ENCODE measurements at regions not wholly inside any gene's neighbourhood (a gene's known extent, or its start where the extent isn't known, plus 50 kb on each side); places are given as distances from the start of the nearest gene placed in this dataset.

DNA sequence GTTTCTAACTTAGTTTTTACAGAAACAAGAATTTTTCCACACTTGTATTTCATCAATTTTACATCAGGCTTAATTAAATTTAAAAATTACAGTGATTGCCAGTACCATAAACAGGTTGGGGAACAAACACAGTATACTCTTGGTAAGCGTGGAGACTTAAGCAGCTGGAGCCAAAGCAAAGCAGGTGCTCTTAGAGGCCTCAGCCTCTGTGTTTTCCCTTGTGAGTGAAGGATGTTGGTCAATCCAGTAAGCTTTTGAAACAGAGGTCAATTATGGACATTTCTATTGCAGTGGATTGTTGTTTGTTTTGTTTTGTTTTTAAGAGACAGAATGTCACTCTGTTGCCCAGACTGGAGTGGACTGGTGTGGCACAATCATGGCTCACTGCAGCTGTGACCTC lies 100.6 kb upstream of the CELF2 start:
- Mint-ChIP-seq H3K4me1 (ENCODE audit: low read depth, unreplicated experiment) (no peaks in the 10 kb centered on the region), H3K4me3 (ENCODE audit: unreplicated experiment) (no peak overlapping the region), H3K36me3 (ENCODE audit: low read depth, unreplicated experiment) (no peaks in the 10 kb centered on the region), H3K27me3 (ENCODE audit: low read depth, unreplicated experiment) (no peaks in the 10 kb centered on the region), H3K9me3 (ENCODE audit: unreplicated experiment) (no peaks in the 10 kb centered on the region), H3K27ac (ENCODE audit: unreplicated experiment) (no peak overlapping the region)
- H3K27ac ChIP-seq (ENCODE audit: low read depth, low read length) = no peak overlapping the region
- no peaks in the 10 kb centered on the region for H3K79me2 ChIP-seq (ENCODE audit: insufficient read depth, low read length)
- no peak overlapping the region for H2AFZ ChIP-seq (ENCODE audit: low read depth, low read length)
- no peak for DNase-seq (ENCODE audit: low read depth)
- peaks cover under 1% of the 10 kb centered on the region for H3K4me1 ChIP-seq (ENCODE audit: insufficient read depth, low read length)
- no peak for TF ChIP-seq EZH2 (IDR thresholded peaks at IDR 0.05; ENCODE audit: insufficient read depth, low read length)
- TF ChIP-seq, protein P1, sequence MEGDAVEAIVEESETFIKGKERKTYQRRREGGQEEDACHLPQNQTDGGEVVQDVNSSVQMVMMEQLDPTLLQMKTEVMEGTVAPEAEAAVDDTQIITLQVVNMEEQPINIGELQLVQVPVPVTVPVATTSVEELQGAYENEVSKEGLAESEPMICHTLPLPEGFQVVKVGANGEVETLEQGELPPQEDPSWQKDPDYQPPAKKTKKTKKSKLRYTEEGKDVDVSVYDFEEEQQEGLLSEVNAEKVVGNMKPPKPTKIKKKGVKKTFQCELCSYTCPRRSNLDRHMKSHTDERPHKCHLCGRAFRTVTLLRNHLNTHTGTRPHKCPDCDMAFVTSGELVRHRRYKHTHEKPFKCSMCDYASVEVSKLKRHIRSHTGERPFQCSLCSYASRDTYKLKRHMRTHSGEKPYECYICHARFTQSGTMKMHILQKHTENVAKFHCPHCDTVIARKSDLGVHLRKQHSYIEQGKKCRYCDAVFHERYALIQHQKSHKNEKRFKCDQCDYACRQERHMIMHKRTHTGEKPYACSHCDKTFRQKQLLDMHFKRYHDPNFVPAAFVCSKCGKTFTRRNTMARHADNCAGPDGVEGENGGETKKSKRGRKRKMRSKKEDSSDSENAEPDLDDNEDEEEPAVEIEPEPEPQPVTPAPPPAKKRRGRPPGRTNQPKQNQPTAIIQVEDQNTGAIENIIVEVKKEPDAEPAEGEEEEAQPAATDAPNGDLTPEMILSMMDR (IDR thresholded peaks at IDR 0.05; ENCODE audit: insufficient read depth, low read depth, low read length) = no peak
- H3K27me3 ChIP-seq (ENCODE audit: insufficient read depth, low read length) = no peaks in the 10 kb centered on the region
- no peak overlapping the region for H3K4me3 ChIP-seq (ENCODE audit: insufficient read depth, low read depth, low read length)
- H3K9ac ChIP-seq (ENCODE audit: low read length) = no peak overlapping the region
- FAIRE-seq = no peak
- no peaks in the 10 kb centered on the region for H3K9me3 ChIP-seq (ENCODE audit: insufficient read depth, low read depth, low read length)
- H3K36me3 ChIP-seq (ENCODE audit: insufficient read depth, low read length) = no peaks in the 10 kb centered on the region
- H3K4me2 ChIP-seq (ENCODE audit: low read length) = no peak overlapping the region
- H4K20me1 ChIP-seq (ENCODE audit: insufficient read depth, low read length) = no peaks in the 10 kb centered on the region

DNA sequence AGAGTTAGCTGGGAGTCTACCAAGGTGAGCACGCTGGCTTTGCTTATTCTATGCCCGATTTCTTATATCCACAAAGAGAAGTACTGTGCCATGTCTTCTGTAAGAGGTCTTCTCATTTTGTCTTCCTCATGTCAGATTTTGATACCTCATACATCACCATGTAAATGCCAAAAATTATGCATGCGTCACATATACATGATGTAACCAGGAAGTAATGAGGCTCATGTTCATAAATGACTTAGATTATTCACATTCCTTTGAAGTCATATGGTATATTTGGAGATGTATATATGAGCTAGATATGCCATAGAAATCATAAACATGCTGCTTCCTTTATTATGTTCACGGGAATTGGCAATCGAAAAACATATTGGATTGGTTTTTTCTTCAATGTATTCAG lies 97.7 kb upstream of the CELF2 start:
- H3K36me3 Mint-ChIP-seq (ENCODE audit: low read depth, unreplicated experiment) = no peaks in the 10 kb centered on the region
- Histone ChIP-seq H3K36me3 (ENCODE audit: insufficient read depth, low read length) (no peaks in the 10 kb centered on the region), H3K9ac (ENCODE audit: low read length) (no peak overlapping the region), H4K20me1 (ENCODE audit: insufficient read depth, low read length) (no peaks in the 10 kb centered on the region), H2AFZ (ENCODE audit: low read depth, low read length) (no peak overlapping the region), H3K27ac (ENCODE audit: low read depth, low read length) (no peak overlapping the region), H3K4me3 (ENCODE audit: insufficient read depth, low read depth, low read length) (no peak overlapping the region), H3K4me2 (ENCODE audit: low read length) (no peak overlapping the region), H3K27me3 (ENCODE audit: insufficient read depth, low read length) (no peaks in the 10 kb centered on the region), H3K9me3 (ENCODE audit: insufficient read depth, low read depth, low read length) (no peaks in the 10 kb centered on the region), H3K79me2 (ENCODE audit: insufficient read depth, low read length) (no peaks in the 10 kb centered on the region), H3K4me1 (ENCODE audit: insufficient read depth, low read length) (no peaks in the 10 kb centered on the region)
- H3K4me3 Mint-ChIP-seq (ENCODE audit: unreplicated experiment) = no peak overlapping the region
- no peak for FAIRE-seq
- DNase-seq (ENCODE audit: low read depth) = no peak
- H3K27me3 Mint-ChIP-seq (ENCODE audit: low read depth, unreplicated experiment) = peaks cover 2% of the 10 kb centered on the region
- no peaks in the 10 kb centered on the region for H3K4me1 Mint-ChIP-seq (ENCODE audit: low read depth, unreplicated experiment)
- no peaks in the 10 kb centered on the region for H3K9me3 Mint-ChIP-seq (ENCODE audit: unreplicated experiment)
- no peak for TF ChIP-seq EZH2 (IDR thresholded peaks at IDR 0.05; ENCODE audit: insufficient read depth, low read length)
- TF ChIP-seq, protein P1 (IDR thresholded peaks at IDR 0.05; ENCODE audit: insufficient read depth, low read depth, low read length) = no peak
- H3K27ac Mint-ChIP-seq (ENCODE audit: unreplicated experiment) = no peak overlapping the region

DNA sequence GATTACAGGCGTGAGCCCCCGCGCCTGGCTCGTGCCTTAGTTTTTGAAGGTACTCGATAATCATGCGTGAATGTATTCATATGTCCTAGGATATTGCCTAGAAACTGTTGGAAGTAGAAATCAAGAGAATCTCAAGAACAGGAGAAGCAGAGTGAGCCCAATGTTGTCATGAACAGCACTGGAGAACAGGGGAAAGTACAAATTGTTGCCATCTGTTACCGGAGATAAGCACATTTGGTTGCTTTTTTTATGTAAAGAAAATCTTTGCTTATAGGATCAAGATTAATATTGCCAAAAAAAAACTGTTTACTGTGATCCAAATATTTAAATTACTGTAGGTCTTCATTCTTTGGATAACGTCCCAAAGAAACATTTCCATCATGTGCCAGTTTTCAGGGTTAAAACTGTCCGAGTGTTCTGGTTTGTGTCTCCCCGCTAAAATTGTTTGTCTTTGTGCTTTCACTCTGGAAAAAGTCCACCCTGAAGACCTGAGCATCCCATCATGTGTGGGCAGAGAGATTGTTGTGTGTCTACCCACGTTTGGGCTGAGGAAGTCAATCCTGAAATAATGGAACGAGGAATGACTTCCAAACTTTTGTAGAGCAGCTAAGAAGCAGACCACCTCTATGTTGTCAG lies 95.7 kb upstream of the CELF2 start:
- FAIRE-seq (no peak), DNase-seq (ENCODE audit: low read depth) (no peak)
- Histone ChIP-seq H3K79me2 (ENCODE audit: insufficient read depth, low read length) (no peaks in the 10 kb centered on the region), H3K9ac (ENCODE audit: low read length) (no peak overlapping the region), H2AFZ (ENCODE audit: low read depth, low read length) (no peak overlapping the region), H3K36me3 (ENCODE audit: insufficient read depth, low read length) (no peaks in the 10 kb centered on the region), H4K20me1 (ENCODE audit: insufficient read depth, low read length) (no peaks in the 10 kb centered on the region), H3K4me3 (ENCODE audit: insufficient read depth, low read depth, low read length) (no peak overlapping the region), H3K4me2 (ENCODE audit: low read length) (no peak overlapping the region), H3K4me1 (ENCODE audit: insufficient read depth, low read length) (no peaks in the 10 kb centered on the region), H3K9me3 (ENCODE audit: insufficient read depth, low read depth, low read length) (no peaks in the 10 kb centered on the region), H3K27me3 (ENCODE audit: insufficient read depth, low read length) (no peaks in the 10 kb centered on the region), H3K27ac (ENCODE audit: low read depth, low read length) (no peak overlapping the region)
- peaks cover 2% of the 10 kb centered on the region for H3K36me3 Mint-ChIP-seq (ENCODE audit: low read depth, unreplicated experiment)
- H3K27ac Mint-ChIP-seq (ENCODE audit: unreplicated experiment) = no peak overlapping the region
- TF ChIP-seq, protein P1 (IDR thresholded peaks at IDR 0.05; ENCODE audit: insufficient read depth, low read depth, low read length) = no peak
- no peak for TF ChIP-seq EZH2 (IDR thresholded peaks at IDR 0.05; ENCODE audit: insufficient read depth, low read length)
- no peak overlapping the region for H3K4me3 Mint-ChIP-seq (ENCODE audit: unreplicated experiment)
- no peaks in the 10 kb centered on the region for H3K4me1 Mint-ChIP-seq (ENCODE audit: low read depth, unreplicated experiment)
- peaks cover 1% of the 10 kb centered on the region for H3K9me3 Mint-ChIP-seq (ENCODE audit: unreplicated experiment)
- H3K27me3 Mint-ChIP-seq (ENCODE audit: low read depth, unreplicated experiment) = peaks cover 2% of the 10 kb centered on the region
